Nephron progenitor cell (in vitro differentiated cells): ENCODE measurements at regions not wholly inside any gene's neighbourhood (a gene's known extent, or its start where the extent isn't known, plus 50 kb on each side); places are given as distances from the start of the nearest gene placed in this dataset.

Source experiments
- DNase-seq: peaks from one replicate; pipeline ENCODE4 v3.0.0; 2021
- H3K27ac Mint-ChIP-seq: 2 replicates; pipeline ENCODE4 v1.8.0; 2021; ENCODE audit warnings: mild to moderate bottlenecking, moderate library complexity, mixed read lengths
- H3K27me3 Mint-ChIP-seq: 2 replicates; pipeline ENCODE4 v1.8.0; 2021; ENCODE audit warnings: mild to moderate bottlenecking, low read depth, mixed read lengths; ENCODE audit not compliant: poor library complexity
- H3K36me3 Mint-ChIP-seq: 2 replicates; pipeline ENCODE4 v1.8.0; 2021; ENCODE audit warnings: low read depth, mixed read lengths
- H3K4me1 Mint-ChIP-seq: 2 replicates; pipeline ENCODE4 v1.8.0; 2021; ENCODE audit warnings: mixed read lengths
- H3K4me3 Mint-ChIP-seq: 2 replicates; pipeline ENCODE4 v1.8.0; 2021; ENCODE audit warnings: mild to moderate bottlenecking, moderate library complexity, mixed read lengths
- H3K9me3 Mint-ChIP-seq: 2 replicates; pipeline ENCODE4 v1.8.0; 2021; ENCODE audit warnings: mild to moderate bottlenecking, moderate library complexity, mixed read lengths
- TF ChIP-seq, protein P1 (sequence below): fragments of 200-600 bp; sonication (generic); IDR thresholded peaks from 2 replicates; pipeline ENCODE4 v1.5.0; 2021; ENCODE audit warnings: antibody characterized with exemption

DNA sequence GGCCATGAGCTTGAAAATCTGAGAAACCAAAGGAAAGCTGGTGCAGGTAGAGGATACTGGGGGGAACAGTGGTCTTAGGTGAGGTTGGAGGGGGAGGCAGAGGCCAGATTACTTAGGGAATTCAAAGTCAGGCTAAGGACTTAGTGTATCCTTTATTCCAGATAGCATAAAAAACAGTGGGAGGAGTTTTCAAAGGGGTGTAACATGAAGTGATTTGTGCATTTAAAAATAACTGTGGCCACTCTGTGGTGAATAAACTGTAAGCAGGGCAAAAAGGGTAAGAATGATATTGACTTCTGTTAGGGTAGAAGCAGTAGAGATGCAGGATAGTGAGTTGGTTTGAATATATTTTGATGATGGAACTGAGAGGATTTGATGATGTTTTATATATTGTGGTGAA is 313.2 kb downstream of the EMP1 start:
- H3K4me3 Mint-ChIP-seq: no peak overlapping the region
- H3K9me3 Mint-ChIP-seq: peaks cover 7% of the 10 kb centered on the region
- no peaks in the 10 kb centered on the region for H3K27me3 Mint-ChIP-seq
- no peaks in the 10 kb centered on the region for H3K4me1 Mint-ChIP-seq
- H3K36me3 Mint-ChIP-seq: no peaks in the 10 kb centered on the region
- DNase-seq: no peak
- TF ChIP-seq, protein P1, sequence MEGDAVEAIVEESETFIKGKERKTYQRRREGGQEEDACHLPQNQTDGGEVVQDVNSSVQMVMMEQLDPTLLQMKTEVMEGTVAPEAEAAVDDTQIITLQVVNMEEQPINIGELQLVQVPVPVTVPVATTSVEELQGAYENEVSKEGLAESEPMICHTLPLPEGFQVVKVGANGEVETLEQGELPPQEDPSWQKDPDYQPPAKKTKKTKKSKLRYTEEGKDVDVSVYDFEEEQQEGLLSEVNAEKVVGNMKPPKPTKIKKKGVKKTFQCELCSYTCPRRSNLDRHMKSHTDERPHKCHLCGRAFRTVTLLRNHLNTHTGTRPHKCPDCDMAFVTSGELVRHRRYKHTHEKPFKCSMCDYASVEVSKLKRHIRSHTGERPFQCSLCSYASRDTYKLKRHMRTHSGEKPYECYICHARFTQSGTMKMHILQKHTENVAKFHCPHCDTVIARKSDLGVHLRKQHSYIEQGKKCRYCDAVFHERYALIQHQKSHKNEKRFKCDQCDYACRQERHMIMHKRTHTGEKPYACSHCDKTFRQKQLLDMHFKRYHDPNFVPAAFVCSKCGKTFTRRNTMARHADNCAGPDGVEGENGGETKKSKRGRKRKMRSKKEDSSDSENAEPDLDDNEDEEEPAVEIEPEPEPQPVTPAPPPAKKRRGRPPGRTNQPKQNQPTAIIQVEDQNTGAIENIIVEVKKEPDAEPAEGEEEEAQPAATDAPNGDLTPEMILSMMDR: no peak
- no peak overlapping the region for H3K27ac Mint-ChIP-seq

DNA sequence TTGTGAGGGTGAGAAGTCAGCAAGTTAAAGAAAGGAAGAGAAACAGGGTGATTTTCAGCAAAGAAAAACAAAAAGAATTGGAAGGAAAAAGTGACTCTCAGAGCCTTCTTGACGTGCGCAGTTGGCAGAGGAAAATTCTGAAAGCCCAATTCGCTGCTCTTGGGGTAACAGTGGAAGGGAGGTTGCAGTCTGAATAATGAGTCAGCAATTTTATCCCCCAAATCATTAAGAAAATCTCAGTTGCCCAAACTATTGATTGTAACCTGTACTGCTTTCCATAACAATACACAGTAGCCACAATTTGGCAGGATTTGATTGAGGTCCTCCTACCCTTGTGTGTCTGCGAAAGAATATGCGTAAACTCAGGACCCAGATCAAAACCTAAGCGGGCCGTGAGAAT is 309.1 kb downstream of the EMP1 start:
- no peak for DNase-seq
- Mint-ChIP-seq H3K27me3 (no peaks in the 10 kb centered on the region), H3K27ac (no peak overlapping the region), H3K4me1 (no peaks in the 10 kb centered on the region), H3K9me3 (no peaks in the 10 kb centered on the region), H3K36me3 (no peaks in the 10 kb centered on the region), H3K4me3 (no peak overlapping the region)
- TF ChIP-seq, protein P1: no peak

DNA sequence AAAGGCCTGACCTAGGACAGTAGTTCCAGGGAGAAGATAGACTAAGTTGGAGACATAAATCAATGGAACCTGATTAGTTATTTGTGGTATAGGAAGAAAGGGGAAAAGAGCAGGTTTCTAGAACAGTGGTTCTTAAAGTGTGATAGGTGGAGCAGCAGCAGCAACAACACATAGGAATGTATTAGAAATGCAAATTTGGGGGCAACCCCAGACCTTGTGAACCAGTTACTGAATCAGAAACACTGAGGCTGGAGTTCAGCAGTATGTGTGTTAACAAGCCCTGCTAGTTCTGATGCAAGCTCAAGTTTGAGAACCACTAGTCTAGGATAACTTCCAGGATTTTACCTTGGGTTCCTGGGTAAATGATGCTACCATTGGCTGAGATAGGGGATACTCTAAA is 308.7 kb downstream of the EMP1 start:
- Mint-ChIP-seq H3K36me3 (no peaks in the 10 kb centered on the region), H3K27ac (no peak overlapping the region), H3K27me3 (no peaks in the 10 kb centered on the region), H3K4me3 (no peak overlapping the region), H3K4me1 (no peaks in the 10 kb centered on the region), H3K9me3 (no peaks in the 10 kb centered on the region)
- no peak for DNase-seq
- TF ChIP-seq, protein P1: no peak

DNA sequence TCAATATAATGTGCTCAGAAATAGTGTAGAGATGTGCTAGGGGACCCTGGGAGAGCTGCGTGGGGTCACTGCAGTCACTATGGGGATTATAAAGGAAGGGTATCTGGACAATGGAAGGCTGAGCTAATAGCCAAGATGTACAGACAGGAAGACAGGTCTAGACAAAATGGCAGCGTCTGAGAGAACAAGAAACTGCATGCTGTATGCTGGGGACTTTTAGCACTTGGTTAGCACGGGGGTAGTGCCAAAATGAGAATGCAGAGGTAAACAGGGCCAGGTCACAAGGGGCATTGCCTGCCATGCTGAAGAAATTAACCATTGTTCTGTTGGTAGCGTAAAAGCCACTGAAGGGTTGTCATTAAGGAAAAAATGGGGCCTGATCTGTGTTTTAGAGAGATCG is 308.2 kb downstream of the EMP1 start:
- H3K27ac Mint-ChIP-seq: no peak overlapping the region
- TF ChIP-seq, protein P1: no peak
- no peaks in the 10 kb centered on the region for H3K36me3 Mint-ChIP-seq
- H3K4me1 Mint-ChIP-seq: no peaks in the 10 kb centered on the region
- DNase-seq: no peak
- no peak overlapping the region for H3K4me3 Mint-ChIP-seq
- H3K9me3 Mint-ChIP-seq: no peaks in the 10 kb centered on the region
- no peaks in the 10 kb centered on the region for H3K27me3 Mint-ChIP-seq

DNA sequence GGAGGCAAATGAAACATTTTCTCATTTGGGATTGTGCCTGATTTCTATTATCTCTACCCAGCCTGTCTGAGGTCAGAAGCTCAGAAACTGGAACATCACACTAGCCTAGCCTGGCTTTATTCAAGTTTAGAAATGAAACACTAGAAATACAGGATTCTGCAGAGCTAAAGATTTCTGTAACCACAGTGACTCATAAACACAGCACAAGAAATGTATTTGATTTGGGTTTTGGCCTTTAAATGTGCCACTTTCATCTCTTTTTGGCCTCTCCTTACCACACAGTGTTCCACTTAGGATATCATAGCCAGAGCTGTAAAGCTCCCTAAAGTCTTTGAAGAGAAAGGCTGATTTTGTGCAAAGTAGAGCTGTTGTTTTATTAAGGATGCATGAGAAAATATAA is 307.5 kb downstream of the EMP1 start:
- Mint-ChIP-seq H3K27ac (no peak overlapping the region), H3K4me3 (no peak overlapping the region), H3K36me3 (no peaks in the 10 kb centered on the region), H3K9me3 (no peaks in the 10 kb centered on the region), H3K27me3 (peaks cover 2% of the 10 kb centered on the region), H3K4me1 (no peaks in the 10 kb centered on the region)
- no peak for DNase-seq
- TF ChIP-seq, protein P1: no peak

DNA sequence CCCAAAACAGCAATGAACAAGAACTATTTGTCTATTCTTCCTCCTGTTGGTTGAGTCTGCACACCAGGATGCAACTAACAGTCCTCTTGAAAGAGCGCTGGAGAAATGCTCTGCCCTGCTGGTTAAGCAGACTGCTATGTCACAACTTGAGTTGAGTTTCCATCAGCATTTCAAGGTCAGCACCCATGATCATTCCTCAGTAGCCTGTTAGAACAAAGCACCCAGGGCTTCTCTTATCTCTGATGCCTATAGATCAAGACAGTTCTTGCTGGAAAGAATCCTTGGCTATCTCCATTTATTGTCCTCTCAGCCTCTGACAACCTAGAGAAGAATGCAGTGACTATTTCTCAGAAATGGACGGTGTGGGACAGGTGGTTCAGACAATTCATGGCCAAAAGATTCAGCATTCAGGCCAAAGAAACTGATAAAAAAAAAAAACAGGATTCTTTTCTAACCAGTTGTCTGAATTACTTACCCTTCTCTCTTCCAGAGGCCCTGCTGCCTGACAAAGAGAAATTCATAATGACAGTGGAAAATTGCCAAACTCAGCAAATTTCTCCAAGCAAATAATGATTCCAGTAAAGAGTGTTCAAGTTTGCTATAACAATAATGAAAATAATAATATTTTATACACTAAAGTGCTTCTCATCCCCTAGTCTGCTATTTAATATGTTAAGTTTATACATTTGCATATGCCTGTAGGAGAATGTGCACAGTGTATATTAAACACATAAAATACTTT is 306.7 kb downstream of the EMP1 start:
- no peaks in the 10 kb centered on the region for H3K36me3 Mint-ChIP-seq
- no peak for DNase-seq
- TF ChIP-seq, protein P1: no peak

More for the DNA sequence above, 306.7 kb downstream of the EMP1 start:
- no peak overlapping the region for H3K4me3 Mint-ChIP-seq
- no peaks in the 10 kb centered on the region for H3K4me1 Mint-ChIP-seq
- no peak overlapping the region for H3K27ac Mint-ChIP-seq
- no peaks in the 10 kb centered on the region for H3K9me3 Mint-ChIP-seq
- peaks cover 2% of the 10 kb centered on the region for H3K27me3 Mint-ChIP-seq
